ENCODE measurements at regions not wholly inside any gene's neighbourhood (a gene's known extent, or its start where the extent isn't known, plus 50 kb on each side); places are given as distances from the start of the nearest gene placed in this dataset.

- Histone ChIP-seq H3K4me3 (no peak overlapping the region), H3K4me1 (no peaks in the 10 kb centered on the region), H3K9me3 (peaks cover 0 to 13% (median 6%) of the 10 kb centered on the region in 8 donors), H3K27ac (no peak overlapping the region), H3K27me3 (replicated peaks in 1 of 7) (no peaks in the 10 kb centered on the region), H3K36me3 (no peaks in the 10 kb centered on the region)
- intact Hi-C loops (cut with DNase I; ENCODE audit: low total_unique reads), result no loop called here
- 64 to 84% (median 67%) methylated on average over 4 of the region's 4 CpGs for WGBS, 5 donors
- TF ChIP-seq POLR2AphosphoS5 (IDR thresholded peaks at IDR 0.05) (no peak), CTCF (IDR thresholded peaks at IDR 0.05 in 8 of 11, conservative IDR thresholded peaks at IDR 0.05 in 3 of 11) (no peak), POLR2A (IDR thresholded peaks at IDR 0.05) (no peak)
- DNase-seq, result no peak
Measured at GRCh38 chr2:219961947-219962498, 334.6 kb downstream of the SLC4A3 start.

GRCh38 chr2:219962801-219963200, 335.4 kb downstream of the SLC4A3 start:
- H3K4me3 ChIP-seq, result no peak overlapping the region
- H3K27me3 ChIP-seq (replicated peaks in 1 of 7), result no peaks in the 10 kb centered on the region
- DNase-seq, result no peak
- no peaks in the 10 kb centered on the region for H3K4me1 ChIP-seq
- H3K36me3 ChIP-seq, result no peaks in the 10 kb centered on the region
- H3K27ac ChIP-seq, result no peak overlapping the region
- H3K9me3 ChIP-seq, result peaks cover 0 to 6% (median 0%) of the 10 kb centered on the region in 8 donors
- intact Hi-C loops (cut with DNase I; ENCODE audit: low total_unique reads), result no loop called here
- no peak for TF ChIP-seq POLR2A (IDR thresholded peaks at IDR 0.05)
- WGBS, 5 donors, result 64 to 89% (median 76%) methylated on average over 2 of the region's 2 CpGs

GRCh38 chr2:219965287-219966194, 338.1 kb downstream of the SLC4A3 start:
- no peaks in the 10 kb centered on the region for H3K9me3 ChIP-seq
- no peaks in the 10 kb centered on the region for H3K27me3 ChIP-seq (replicated peaks in 1 of 7)
- H3K27ac ChIP-seq, result no peak overlapping the region
- no peak overlapping the region for H3K4me3 ChIP-seq
- WGBS, 5 donors, result 44 to 59% (median 53%) methylated on average over 5 of the region's 5 CpGs
- no peak for DNase-seq
- intact Hi-C loops (cut with DNase I; ENCODE audit: low total_unique reads), result no loop called here
- TF ChIP-seq CTCF (IDR thresholded peaks at IDR 0.05 in 8 of 11, conservative IDR thresholded peaks at IDR 0.05 in 3 of 11) (no peak), POLR2AphosphoS5 (IDR thresholded peaks at IDR 0.05) (no peak), POLR2A (IDR thresholded peaks at IDR 0.05) (no peak)
- no peaks in the 10 kb centered on the region for H3K36me3 ChIP-seq
- no peaks in the 10 kb centered on the region for H3K4me1 ChIP-seq

GRCh38 chr2:219967247-219968245, 340.1 kb downstream of the SLC4A3 start:
- 66 to 89% (median 70%) methylated on average over 8 of the region's 8 CpGs for WGBS, 5 donors
- intact Hi-C loops (cut with DNase I; ENCODE audit: low total_unique reads), result no loop called here
- TF ChIP-seq POLR2AphosphoS5 (IDR thresholded peaks at IDR 0.05), result no peak
- no peak for TF ChIP-seq POLR2A (IDR thresholded peaks at IDR 0.05)
- TF ChIP-seq CTCF (IDR thresholded peaks at IDR 0.05 in 8 of 11, conservative IDR thresholded peaks at IDR 0.05 in 3 of 11), result no peak

More at GRCh38 chr2:219967247-219968245, 340.1 kb downstream of the SLC4A3 start:
- H3K27ac ChIP-seq, result no peak overlapping the region
- no peaks in the 10 kb centered on the region for H3K4me1 ChIP-seq
- H3K27me3 ChIP-seq (replicated peaks in 1 of 7), result no peaks in the 10 kb centered on the region
- no peaks in the 10 kb centered on the region for H3K36me3 ChIP-seq
- no peak for DNase-seq
- H3K9me3 ChIP-seq, result no peaks in the 10 kb centered on the region
- H3K4me3 ChIP-seq, result no peak overlapping the region
